WTC11 (cell line): ENCODE measurements at regions not wholly inside any gene's neighbourhood (a gene's known extent, or its start where the extent isn't known, plus 50 kb on each side); places are given as distances from the start of the nearest gene placed in this dataset.

Experiments
- PRRX2 ChIP-seq: fragments of 250-450 bp; sonication (Bioruptor Pico); IDR thresholded peaks from 2 replicates; pipeline ENCODE4 v1.8.0; 2021; ENCODE audit warnings: mild to moderate bottlenecking
- ZNF138 ChIP-seq: sonication (generic); formaldehyde crosslinking; conservative IDR thresholded peaks from 2 replicates; pipeline ENCODE4 v1.8.1; 2022; ENCODE audit warnings: mild to moderate bottlenecking, moderate library complexity, missing genetic modification reagents
- TF ChIP-seq, protein P1 (sequence below): sonication (generic); formaldehyde crosslinking; IDR thresholded peaks from 2 replicates; pipeline ENCODE4 v1.8.1; 2022; ENCODE audit warnings: low read depth, missing genetic modification reagents, borderline replicate concordance
- TF ChIP-seq, protein P2 (sequence below): fragments of 200-600 bp; IDR thresholded peaks from 2 replicates; pipeline ENCODE4 v1.8.0; 2022; ENCODE audit warnings: antibody characterized with exemption
- TF ChIP-seq, protein P3 (sequence below): sonication (generic); formaldehyde crosslinking; conservative IDR thresholded peaks from 2 replicates; pipeline ENCODE4 v1.8.1; 2023; ENCODE audit warnings: mild to moderate bottlenecking, low read depth, missing genetic modification reagents, moderate library complexity
- TF ChIP-seq, protein P4 (sequence below): sonication (generic); formaldehyde crosslinking; IDR thresholded peaks from 2 replicates; pipeline ENCODE4 v1.8.1; 2023; ENCODE audit warnings: mild to moderate bottlenecking, missing genetic modification reagents, moderate library complexity

DNA sequence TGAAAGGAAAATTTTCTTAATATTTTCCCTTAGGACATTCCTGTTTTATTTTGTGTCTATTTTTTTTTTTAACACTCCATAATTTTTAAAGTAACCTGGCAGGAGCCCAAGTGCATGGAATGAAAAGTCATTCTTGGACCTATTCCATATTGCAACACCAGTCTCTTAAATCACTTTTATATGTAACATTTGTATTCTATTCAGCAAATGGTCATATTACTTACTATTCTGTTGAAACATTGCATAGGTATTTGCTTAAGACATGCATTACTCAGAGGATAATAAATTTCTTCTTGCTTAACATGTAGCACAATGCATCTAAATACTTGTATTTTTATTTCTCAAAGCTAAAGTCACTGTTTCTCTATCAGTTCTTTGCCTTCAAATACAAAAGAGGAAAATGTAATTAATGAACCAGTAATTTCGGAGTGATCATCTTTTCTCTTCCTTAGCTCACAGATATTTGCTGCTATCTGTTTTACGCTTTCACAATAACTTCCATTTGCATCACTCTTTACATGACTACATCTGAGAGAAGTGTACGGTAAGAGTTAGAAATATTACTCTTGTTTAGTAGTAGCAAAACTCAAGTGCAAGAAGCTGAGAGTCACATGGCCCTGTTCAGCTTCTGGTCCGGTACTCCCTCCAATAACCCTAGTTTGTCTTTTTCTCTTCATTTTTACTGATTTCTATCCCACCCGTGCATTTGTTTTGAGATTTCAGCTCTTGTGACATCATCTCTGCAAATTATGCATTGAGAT lies 394.8 kb downstream of the USP25 start:
- TF ChIP-seq, protein P1, sequence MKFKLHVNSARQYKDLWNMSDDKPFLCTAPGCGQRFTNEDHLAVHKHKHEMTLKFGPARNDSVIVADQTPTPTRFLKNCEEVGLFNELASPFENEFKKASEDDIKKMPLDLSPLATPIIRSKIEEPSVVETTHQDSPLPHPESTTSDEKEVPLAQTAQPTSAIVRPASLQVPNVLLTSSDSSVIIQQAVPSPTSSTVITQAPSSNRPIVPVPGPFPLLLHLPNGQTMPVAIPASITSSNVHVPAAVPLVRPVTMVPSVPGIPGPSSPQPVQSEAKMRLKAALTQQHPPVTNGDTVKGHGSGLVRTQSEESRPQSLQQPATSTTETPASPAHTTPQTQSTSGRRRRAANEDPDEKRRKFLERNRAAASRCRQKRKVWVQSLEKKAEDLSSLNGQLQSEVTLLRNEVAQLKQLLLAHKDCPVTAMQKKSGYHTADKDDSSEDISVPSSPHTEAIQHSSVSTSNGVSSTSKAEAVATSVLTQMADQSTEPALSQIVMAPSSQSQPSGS (CRISPR knock-in tag): no peak
- TF ChIP-seq, protein P2, sequence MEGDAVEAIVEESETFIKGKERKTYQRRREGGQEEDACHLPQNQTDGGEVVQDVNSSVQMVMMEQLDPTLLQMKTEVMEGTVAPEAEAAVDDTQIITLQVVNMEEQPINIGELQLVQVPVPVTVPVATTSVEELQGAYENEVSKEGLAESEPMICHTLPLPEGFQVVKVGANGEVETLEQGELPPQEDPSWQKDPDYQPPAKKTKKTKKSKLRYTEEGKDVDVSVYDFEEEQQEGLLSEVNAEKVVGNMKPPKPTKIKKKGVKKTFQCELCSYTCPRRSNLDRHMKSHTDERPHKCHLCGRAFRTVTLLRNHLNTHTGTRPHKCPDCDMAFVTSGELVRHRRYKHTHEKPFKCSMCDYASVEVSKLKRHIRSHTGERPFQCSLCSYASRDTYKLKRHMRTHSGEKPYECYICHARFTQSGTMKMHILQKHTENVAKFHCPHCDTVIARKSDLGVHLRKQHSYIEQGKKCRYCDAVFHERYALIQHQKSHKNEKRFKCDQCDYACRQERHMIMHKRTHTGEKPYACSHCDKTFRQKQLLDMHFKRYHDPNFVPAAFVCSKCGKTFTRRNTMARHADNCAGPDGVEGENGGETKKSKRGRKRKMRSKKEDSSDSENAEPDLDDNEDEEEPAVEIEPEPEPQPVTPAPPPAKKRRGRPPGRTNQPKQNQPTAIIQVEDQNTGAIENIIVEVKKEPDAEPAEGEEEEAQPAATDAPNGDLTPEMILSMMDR: no peak
- TF ChIP-seq ZNF138 (CRISPR knock-in tag) (no peak), PRRX2 (CRISPR knock-in tag) (no peak)
- TF ChIP-seq, protein P3, sequence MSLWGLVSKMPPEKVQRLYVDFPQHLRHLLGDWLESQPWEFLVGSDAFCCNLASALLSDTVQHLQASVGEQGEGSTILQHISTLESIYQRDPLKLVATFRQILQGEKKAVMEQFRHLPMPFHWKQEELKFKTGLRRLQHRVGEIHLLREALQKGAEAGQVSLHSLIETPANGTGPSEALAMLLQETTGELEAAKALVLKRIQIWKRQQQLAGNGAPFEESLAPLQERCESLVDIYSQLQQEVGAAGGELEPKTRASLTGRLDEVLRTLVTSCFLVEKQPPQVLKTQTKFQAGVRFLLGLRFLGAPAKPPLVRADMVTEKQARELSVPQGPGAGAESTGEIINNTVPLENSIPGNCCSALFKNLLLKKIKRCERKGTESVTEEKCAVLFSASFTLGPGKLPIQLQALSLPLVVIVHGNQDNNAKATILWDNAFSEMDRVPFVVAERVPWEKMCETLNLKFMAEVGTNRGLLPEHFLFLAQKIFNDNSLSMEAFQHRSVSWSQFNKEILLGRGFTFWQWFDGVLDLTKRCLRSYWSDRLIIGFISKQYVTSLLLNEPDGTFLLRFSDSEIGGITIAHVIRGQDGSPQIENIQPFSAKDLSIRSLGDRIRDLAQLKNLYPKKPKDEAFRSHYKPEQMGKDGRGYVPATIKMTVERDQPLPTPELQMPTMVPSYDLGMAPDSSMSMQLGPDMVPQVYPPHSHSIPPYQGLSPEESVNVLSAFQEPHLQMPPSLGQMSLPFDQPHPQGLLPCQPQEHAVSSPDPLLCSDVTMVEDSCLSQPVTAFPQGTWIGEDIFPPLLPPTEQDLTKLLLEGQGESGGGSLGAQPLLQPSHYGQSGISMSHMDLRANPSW (CRISPR knock-in tag): no peak
- TF ChIP-seq, protein P4, sequence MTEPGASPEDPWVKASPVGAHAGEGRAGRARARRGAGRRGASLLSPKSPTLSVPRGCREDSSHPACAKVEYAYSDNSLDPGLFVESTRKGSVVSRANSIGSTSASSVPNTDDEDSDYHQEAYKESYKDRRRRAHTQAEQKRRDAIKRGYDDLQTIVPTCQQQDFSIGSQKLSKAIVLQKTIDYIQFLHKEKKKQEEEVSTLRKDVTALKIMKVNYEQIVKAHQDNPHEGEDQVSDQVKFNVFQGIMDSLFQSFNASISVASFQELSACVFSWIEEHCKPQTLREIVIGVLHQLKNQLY: no peak
